ENCODE measurements at regions not wholly inside any gene's neighbourhood (a gene's known extent, or its start where the extent isn't known, plus 50 kb on each side); places are given as distances from the start of the nearest gene placed in this dataset.

GRCh38 chr12:71300772-71301675, 138.6 kb upstream of the LGR5 start:
- no peak overlapping the region for H3K27ac Mint-ChIP-seq
- H3K4me3 Mint-ChIP-seq (ENCODE audit: low read depth) = no peak overlapping the region
- H3K27me3 Mint-ChIP-seq = no peaks in the 10 kb centered on the region
- no peaks in the 10 kb centered on the region for H3K9me3 Mint-ChIP-seq (ENCODE audit: low read depth)
- TF ChIP-seq CTCF (IDR thresholded peaks at IDR 0.05; ENCODE audit: unreplicated experiment) = no peak
- peaks cover 2% of the 10 kb centered on the region for H3K4me1 Mint-ChIP-seq (ENCODE audit: low read depth)
- DNase-seq (ENCODE audit: low spot score, unreplicated experiment) = no peak
- H3K36me3 Mint-ChIP-seq (ENCODE audit: insufficient read depth) = no peaks in the 10 kb centered on the region

- Mint-ChIP-seq H3K4me3 (ENCODE audit: low read depth) (no peak overlapping the region), H3K27me3 (no peaks in the 10 kb centered on the region), H3K4me1 (ENCODE audit: low read depth) (peaks cover 2% of the 10 kb centered on the region), H3K9me3 (ENCODE audit: low read depth) (no peaks in the 10 kb centered on the region), H3K36me3 (ENCODE audit: insufficient read depth) (no peaks in the 10 kb centered on the region), H3K27ac (no peak overlapping the region)
- DNase-seq (ENCODE audit: low spot score, unreplicated experiment) = no peak
- TF ChIP-seq CTCF (IDR thresholded peaks at IDR 0.05; ENCODE audit: unreplicated experiment) = no peak
Observed at GRCh38 chr12:71299541-71300376, 139.8 kb upstream of the LGR5 start.

GRCh38 chr12:71297930-71298329, 140.1 kb upstream of the TSPAN8 start:
- H3K4me3 Mint-ChIP-seq (ENCODE audit: low read depth) = no peak overlapping the region
- no peaks in the 10 kb centered on the region for H3K27me3 Mint-ChIP-seq
- peaks cover 3% of the 10 kb centered on the region for H3K9me3 Mint-ChIP-seq (ENCODE audit: low read depth)
- H3K27ac Mint-ChIP-seq = no peak overlapping the region
- DNase-seq (ENCODE audit: low spot score, unreplicated experiment) = no peak
- no peak for TF ChIP-seq CTCF (IDR thresholded peaks at IDR 0.05; ENCODE audit: unreplicated experiment)
- peaks cover 2% of the 10 kb centered on the region for H3K4me1 Mint-ChIP-seq (ENCODE audit: low read depth)
- no peaks in the 10 kb centered on the region for H3K36me3 Mint-ChIP-seq (ENCODE audit: insufficient read depth)

- H3K4me3 Mint-ChIP-seq (ENCODE audit: low read depth) = no peak overlapping the region
- peaks cover 4% of the 10 kb centered on the region for H3K36me3 Mint-ChIP-seq (ENCODE audit: insufficient read depth)
- no peak overlapping the region for H3K27ac Mint-ChIP-seq
- H3K4me1 Mint-ChIP-seq (ENCODE audit: low read depth) = no peaks in the 10 kb centered on the region
- no peaks in the 10 kb centered on the region for H3K27me3 Mint-ChIP-seq
- peaks cover 14% of the 10 kb centered on the region for H3K9me3 Mint-ChIP-seq (ENCODE audit: low read depth)
- no peak for TF ChIP-seq CTCF (IDR thresholded peaks at IDR 0.05; ENCODE audit: unreplicated experiment)
- no peak for DNase-seq (ENCODE audit: low spot score, unreplicated experiment)
Observed at GRCh38 chr12:71295953-71296352, 138.2 kb upstream of the TSPAN8 start.

GRCh38 chr12:71291746-71292145, 133.9 kb upstream of the TSPAN8 start:
- H3K4me3 Mint-ChIP-seq (ENCODE audit: low read depth) = no peak overlapping the region
- peaks cover 5% of the 10 kb centered on the region for H3K36me3 Mint-ChIP-seq (ENCODE audit: insufficient read depth)
- H3K27ac Mint-ChIP-seq = no peak overlapping the region
- no peaks in the 10 kb centered on the region for H3K4me1 Mint-ChIP-seq (ENCODE audit: low read depth)
- no peak for TF ChIP-seq CTCF (IDR thresholded peaks at IDR 0.05; ENCODE audit: unreplicated experiment)
- no peak for DNase-seq (ENCODE audit: low spot score, unreplicated experiment)
- H3K9me3 Mint-ChIP-seq (ENCODE audit: low read depth) = peaks cover 16% of the 10 kb centered on the region
- no peaks in the 10 kb centered on the region for H3K27me3 Mint-ChIP-seq

Data from progenitor cell of endocrine pancreas (in vitro differentiated cells).